SK-N-SH (cell line): ENCODE measurements at regions not wholly inside any gene's neighbourhood (a gene's known extent, or its start where the extent isn't known, plus 50 kb on each side); places are given as distances from the start of the nearest gene placed in this dataset.
A peak's percentile ranks its signal among the peaks of the same experiment; 100 is the strongest.

Experiments used
- CTCF ChIA-PET: fragments of 300-600, 350-600 bp; formaldehyde crosslinking; extraction: SDS; loops from one replicate; lab custom pipeline; 2021; lab: Yijun Ruan, JAX
- POLR2A ChIA-PET: fragments of 350-600 bp; sonication (Branson Sonifier 250); formaldehyde crosslinking; extraction: SDS; loops from one replicate; lab custom pipeline; 2020; ENCODE audit warnings: antibody characterized with exemption, inconsistent platforms; lab: Yijun Ruan, JAX
- DNase-seq: peaks from one replicate; pipeline ENCODE4 v3.0.0; 2012
- H2AFZ ChIP-seq: fragments of 200-600 bp; sonication (generic); 2 replicates; pipeline ENCODE4 v1.8.1; 2016; ENCODE audit warnings: antibody characterized with exemption, mild to moderate bottlenecking, low read depth
- H3F3A ChIP-seq: fragments of 200-600 bp; sonication (generic); replicated peaks from 2 replicates; pipeline ENCODE3; 2016; ENCODE audit warnings: antibody characterized with exemption, mild to moderate bottlenecking; ENCODE audit not compliant: insufficient read depth
- H3K27ac ChIP-seq, 2 experiments: fragments of 200-500 bp in 1 of 2; fragments of 200-600 bp in 1 of 2; sonication (Bioruptor generic) in 1 of 2; sonication (generic), shearing (Covaris generic) in 1 of 2; 2 replicates each; pipeline versions ENCODE4 v1.5.1 to v1.6.1; 2014 to 2016; ENCODE audit warnings: low read depth in 2 of 2, inconsistent platforms in 1 of 2, low read length in 1 of 2, mild to moderate bottlenecking in 1 of 2, mixed read lengths in 1 of 2
- H3K27me3 ChIP-seq: fragments of 200-600 bp; sonication (generic), shearing (Covaris generic); 2 replicates; pipeline ENCODE4 v1.6.1; 2016; ENCODE audit warnings: mixed run types; ENCODE audit not compliant: insufficient read depth
- H3K36me3 ChIP-seq, 2 experiments: fragments of 200-500 bp in 1 of 2; fragments of 200-600 bp in 1 of 2; sonication (Bioruptor generic) in 1 of 2; sonication (generic) in 1 of 2; replicated peaks in 1 of 2; 2 replicates each; pipeline versions ENCODE3 to v1.5.1; 2014 to 2016; ENCODE audit warnings: low read length in 1 of 2, mild to moderate bottlenecking in 1 of 2; ENCODE audit not compliant: insufficient read depth in 2 of 2, control insufficient read depth in 1 of 2
- H3K4me1 ChIP-seq, 2 experiments: fragments of 200-500 bp in 1 of 2; fragments of 200-600 bp in 1 of 2; sonication (Bioruptor generic) in 1 of 2; sonication (generic), shearing (Covaris generic) in 1 of 2; 2 replicates each; pipeline versions ENCODE4 v1.5.1 to v1.6.1; 2014 to 2016; ENCODE audit warnings: low read depth in 1 of 2, low read length in 1 of 2, mixed run types in 1 of 2; ENCODE audit not compliant: insufficient read depth in 2 of 2, control insufficient read depth in 1 of 2
- H3K4me2 ChIP-seq: fragments of 200-600 bp; sonication (generic), shearing (Covaris generic); 2 replicates; pipeline ENCODE4 v1.6.1; 2017; ENCODE audit warnings: mixed run types
- H3K4me3 ChIP-seq, 2 experiments: fragments of 200-500 bp in 1 of 2; fragments of 200-600 bp in 1 of 2; sonication (Bioruptor generic) in 1 of 2; sonication (generic), shearing (Covaris generic) in 1 of 2; 2 replicates each; pipeline versions ENCODE4 v1.5.1 to v1.8.1; 2014 to 2016; ENCODE audit warnings: low read depth in 2 of 2, inconsistent platforms in 1 of 2, low read length in 1 of 2, mild to moderate bottlenecking in 1 of 2, mixed read lengths in 1 of 2, moderate library complexity in 1 of 2
- H3K79me2 ChIP-seq: fragments of 200-600 bp; sonication (generic); 2 replicates; pipeline ENCODE4 v1.8.1; 2017; ENCODE audit warnings: mild to moderate bottlenecking; ENCODE audit not compliant: insufficient read depth
- H3K9ac ChIP-seq: fragments of 200-600 bp; sonication (generic); 2 replicates; pipeline ENCODE4 v1.6.1; 2017; ENCODE audit warnings: mixed run types
- H3K9me2 ChIP-seq: fragments of 200-600 bp; sonication (generic); 2 replicates; pipeline ENCODE4 v1.6.1; 2017; ENCODE audit warnings: mixed run types
- H3K9me3 ChIP-seq: fragments of 200-600 bp; sonication (generic); 2 replicates; pipeline ENCODE4 v1.6.1; 2017; ENCODE audit warnings: mixed run types, mild to moderate bottlenecking, moderate library complexity
- H4K20me1 ChIP-seq: fragments of 200-600 bp; sonication (generic); 2 replicates; pipeline ENCODE4 v1.6.1; 2017; ENCODE audit warnings: mild to moderate bottlenecking, mixed run types; ENCODE audit not compliant: insufficient read depth
- CTCF ChIP-seq: fragments of 200-600 bp; sonication (generic); IDR thresholded peaks from 2 replicates; pipeline ENCODE4 v1.6.1; 2017; ENCODE audit warnings: antibody characterized with exemption, mild to moderate bottlenecking, moderate library complexity
- ELF1 ChIP-seq: IDR thresholded peaks from 2 replicates; pipeline ENCODE4 v1.4.0; 2012
- IRF3 ChIP-seq: fragments of 150-350 bp; IDR thresholded peaks from 2 replicates; pipeline ENCODE4 v1.6.1; 2016; ENCODE audit warnings: mild to moderate bottlenecking, low read depth, low read length
- MAX ChIP-seq: IDR thresholded peaks from 2 replicates; pipeline ENCODE4 v1.4.0; 2012; ENCODE audit warnings: low read depth
- MXI1 ChIP-seq: IDR thresholded peaks from 2 replicates; pipeline ENCODE4 v1.6.1; 2012; ENCODE audit warnings: mild to moderate bottlenecking, low read depth, low read length, improper control_type of control experiment
- NFIC ChIP-seq: IDR thresholded peaks from 2 replicates; pipeline ENCODE4 v1.4.0; 2012; ENCODE audit warnings: borderline replicate concordance
- NRF1 ChIP-seq: IDR thresholded peaks from 2 replicates; pipeline ENCODE4 v1.6.1; 2012; ENCODE audit warnings: low read depth, mild to moderate bottlenecking, low read length
- POLR2AphosphoS5 ChIP-seq: IDR thresholded peaks from 2 replicates; pipeline ENCODE4 v1.6.1; 2012; ENCODE audit warnings: low read depth, low read length
- REST ChIP-seq: IDR thresholded peaks from 2 replicates; pipeline ENCODE4 v1.6.1; 2012; ENCODE audit warnings: mild to moderate bottlenecking, low read depth, low read length, moderate library complexity
- TEAD4 ChIP-seq: IDR thresholded peaks from 2 replicates; pipeline ENCODE4 v1.4.0; 2012; ENCODE audit warnings: mild to moderate bottlenecking, borderline replicate concordance; ENCODE audit not compliant: insufficient read depth
- USF2 ChIP-seq: fragments of 150-350 bp; IDR thresholded peaks from 2 replicates; pipeline ENCODE4 v1.6.1; 2017; ENCODE audit warnings: antibody characterized with exemption, low read length, low read depth, borderline replicate concordance
- ZBTB33 ChIP-seq: IDR thresholded peaks from 2 replicates; pipeline ENCODE4 v1.4.0; 2012; ENCODE audit warnings: low read depth, borderline replicate concordance
- WGBS: methylation state at CpG from one replicate; pipeline ENCODE4 v1.1.6; 2017; ENCODE audit warnings: low lambda C conversion rate; 5-methylcytosine and 5-hydroxymethylcytosine counted together

- no peak for DNase-seq
- H3K9me2 ChIP-seq, result no peaks in the 10 kb centered on the region
- H3K4me3 ChIP-seq, result no peak overlapping the region
- ChIA-PET POLR2A (interaction anchor here (0.9 kb wide), 1 partner anchor 16 kb away, joined by 3 read pairs; no protein-coding TSS in a partner anchor), CTCF (interaction anchor here (0.8 to 1.2 kb wide), 2 partner anchors 14 to 142 kb away, joined by 3 read pairs; no protein-coding TSS in a partner anchor)
- no peaks in the 10 kb centered on the region for H3F3A ChIP-seq
- WGBS, result 16% methylated on average over 2 of the region's 2 CpGs
- H3K4me1 ChIP-seq, result peaks cover 0 to 24% of the 10 kb centered on the region in 2 experiments; a peak in 2 of 4 replicates
- no peaks in the 10 kb centered on the region for H3K27me3 ChIP-seq
- no peaks in the 10 kb centered on the region for H4K20me1 ChIP-seq
- no peaks in the 10 kb centered on the region; the same call in 1 of the 2 replicates for H3K9me3 ChIP-seq
- no peaks in the 10 kb centered on the region for H3K36me3 ChIP-seq
- H2AFZ ChIP-seq, result no peak overlapping the region
- H3K27ac ChIP-seq, result peak overlapping the region in 1 of 2 experiments; percentile 87; a peak in 2 of 4 replicates
- no peaks in the 10 kb centered on the region for H3K79me2 ChIP-seq
- TF ChIP-seq TEAD4 (no peak), POLR2AphosphoS5 (no peak)
- H3K9ac ChIP-seq, result no peak overlapping the region
- H3K4me2 ChIP-seq, result no peak overlapping the region
Measured at GRCh38 chr7:45402480-45403218, 171.5 kb upstream of the ADCY1 start.

GRCh38 chr7:45404622-45405021, 169.5 kb upstream of the ADCY1 start:
- no peaks in the 10 kb centered on the region; the same call in 1 of the 2 replicates for H3K9me3 ChIP-seq
- no peak for DNase-seq
- ChIA-PET CTCF (no interaction called here), POLR2A (no interaction called here)
- no peaks in the 10 kb centered on the region for H3K9me2 ChIP-seq
- H3K9ac ChIP-seq, result no peak overlapping the region
- 3% methylated on average over 2 of the region's 2 CpGs for WGBS
- peaks cover 0 to 24% of the 10 kb centered on the region in 2 experiments; a peak in 2 of 4 replicates for H3K4me1 ChIP-seq
- no peak overlapping the region for H3K4me2 ChIP-seq
- H3K27ac ChIP-seq, result no peak overlapping the region
- no peak overlapping the region for H2AFZ ChIP-seq
- H3F3A ChIP-seq, result no peaks in the 10 kb centered on the region
- no peaks in the 10 kb centered on the region for H3K27me3 ChIP-seq
- H3K79me2 ChIP-seq, result no peaks in the 10 kb centered on the region
- H3K4me3 ChIP-seq, result no peak overlapping the region
- no peaks in the 10 kb centered on the region for H4K20me1 ChIP-seq
- TF ChIP-seq NRF1 (no peak), MAX (no peak), ZBTB33 (no peak), IRF3 (no peak), NFIC (no peak), USF2 (no peak), ELF1 (no peak), TEAD4 (no peak), REST (no peak), CTCF (no peak), MXI1 (no peak)
- H3K36me3 ChIP-seq, result no peaks in the 10 kb centered on the region
